Choroid plexus epithelial cell (primary cell): ENCODE measurements at regions not wholly inside any gene's neighbourhood (a gene's known extent, or its start where the extent isn't known, plus 50 kb on each side); places are given as distances from the start of the nearest gene placed in this dataset.
"Not testable (repeated sequence)": the region's sequence is repeated elsewhere in the genome, so short reads cannot be mapped to it uniquely, and the experiment has no call there.

Source experiments
- DNase-seq: peaks from one replicate; pipeline ENCODE4 v3.0.0-alpha.2; 2010; ENCODE audit warnings: low read depth
- H3K4me3 ChIP-seq: 2 replicates; pipeline ENCODE4 v1.5.1; 2011; ENCODE audit warnings: low read depth, mild to moderate bottlenecking, control low read depth, low read length, moderate library complexity
- CTCF ChIP-seq: conservative IDR thresholded peaks from 2 replicates; pipeline ENCODE4 v1.5.1; 2011; ENCODE audit warnings: low read depth, mild to moderate bottlenecking, control low read depth, inconsistent platforms, low read length, moderate library complexity

GRCh38 chr7:55261386-55261770, 103.8 kb upstream of the LANCL2 start:
- no peak for DNase-seq
- H3K4me3 ChIP-seq = no peak overlapping the region
- TF ChIP-seq CTCF = no peak

GRCh38 chr7:55265328-55265727, 99.8 kb upstream of the LANCL2 start:
- not testable (repeated sequence) for H3K4me3 ChIP-seq, DNase-seq

- TF ChIP-seq CTCF = no peak
- DNase-seq = peak; percentile 21
- no peak overlapping the region for H3K4me3 ChIP-seq
Measured at GRCh38 chr7:55265836-55266642, 99.1 kb upstream of the LANCL2 start.

- DNase-seq = peak; percentile 65
- TF ChIP-seq CTCF = peak; percentile 88
- no peak overlapping the region for H3K4me3 ChIP-seq
Measured at GRCh38 chr7:55271069-55271626, 94.0 kb upstream of the LANCL2 start.

GRCh38 chr7:55271661-55272060, 93.5 kb upstream of the LANCL2 start:
- H3K4me3 ChIP-seq = no peak overlapping the region
- TF ChIP-seq CTCF = no peak
- DNase-seq = no peak

- DNase-seq = no peak
- no peak overlapping the region for H3K4me3 ChIP-seq
- no peak for TF ChIP-seq CTCF
Measured at GRCh38 chr7:55272328-55272727, 92.8 kb upstream of the LANCL2 start.

GRCh38 chr7:55273186-55273980, 91.8 kb upstream of the LANCL2 start:
- TF ChIP-seq CTCF = no peak
- no peak for DNase-seq
- no peak overlapping the region for H3K4me3 ChIP-seq
